Astrocyte (in vitro differentiated cells and primary cell): ENCODE measurements at regions not wholly inside any gene's neighbourhood (a gene's known extent, or its start where the extent isn't known, plus 50 kb on each side); places are given as distances from the start of the nearest gene placed in this dataset.
"Not testable (repeated sequence)": the region's sequence is repeated elsewhere in the genome, so short reads cannot be mapped to it uniquely, and the experiment has no call there.

Source experiments
- DNase-seq: peaks from one replicate; pipeline ENCODE4 v3.0.0-alpha.2; 2010; ENCODE audit warnings: low read depth
- FAIRE-seq: peaks from 2 replicates; lab custom pipeline; 2011; peaks lifted over from hg19 to GRCh38; lab: Jason Lieb, UNC
- H2AFZ ChIP-seq: 2 replicates; pipeline ENCODE4 v1.6.0; 2012; ENCODE audit warnings: low read depth, low read length, inconsistent platforms
- H3K27ac ChIP-seq: 2 replicates; pipeline ENCODE4 v1.5.1; 2011; ENCODE audit warnings: low read depth, low read length, inconsistent platforms
- H3K27me3 ChIP-seq: 2 replicates; pipeline ENCODE4 v1.6.0; 2011; ENCODE audit warnings: low read length, inconsistent platforms; ENCODE audit not compliant: insufficient read depth
- H3K36me3 ChIP-seq: 2 replicates; pipeline ENCODE4 v1.5.1; 2011; ENCODE audit warnings: low read length, inconsistent platforms; ENCODE audit not compliant: insufficient read depth
- H3K4me1 ChIP-seq: 2 replicates; pipeline ENCODE4 v1.5.1; 2011; ENCODE audit warnings: low read length, inconsistent platforms; ENCODE audit not compliant: insufficient read depth
- H3K4me2 ChIP-seq: 2 replicates; pipeline ENCODE4 v1.6.0; 2012; ENCODE audit warnings: low read length, inconsistent platforms
- H3K4me3 ChIP-seq: 2 replicates; pipeline ENCODE4 v1.5.1; 2011; ENCODE audit warnings: low read depth, mild to moderate bottlenecking, low read length, inconsistent platforms; ENCODE audit not compliant: insufficient read depth
- H3K79me2 ChIP-seq: 2 replicates; pipeline ENCODE4 v1.6.0; 2012; ENCODE audit warnings: mild to moderate bottlenecking, low read length, inconsistent platforms; ENCODE audit not compliant: insufficient read depth
- H3K9ac ChIP-seq: 2 replicates; pipeline ENCODE4 v1.6.0; 2012; ENCODE audit warnings: mild to moderate bottlenecking, low read length, inconsistent platforms
- H3K9me3 ChIP-seq: 2 replicates; pipeline ENCODE4 v1.5.1; 2012; ENCODE audit warnings: low read depth, mild to moderate bottlenecking, low read length, inconsistent platforms; ENCODE audit not compliant: insufficient read depth
- H4K20me1 ChIP-seq: 2 replicates; pipeline ENCODE4 v1.6.0; 2012; ENCODE audit warnings: low read length, inconsistent platforms; ENCODE audit not compliant: insufficient read depth
- H3K27ac Mint-ChIP-seq: one replicate; pipeline ENCODE4 v1.8.0; 2021; ENCODE audit warnings: mild to moderate bottlenecking, mixed read lengths; ENCODE audit not compliant: unreplicated experiment
- H3K27me3 Mint-ChIP-seq: one replicate; pipeline ENCODE4 v1.8.0; 2021; ENCODE audit warnings: low read depth, mixed read lengths; ENCODE audit not compliant: unreplicated experiment
- H3K36me3 Mint-ChIP-seq: one replicate; pipeline ENCODE4 v1.8.0; 2021; ENCODE audit warnings: low read depth, mixed read lengths; ENCODE audit not compliant: unreplicated experiment
- H3K4me1 Mint-ChIP-seq: one replicate; pipeline ENCODE4 v1.8.0; 2021; ENCODE audit warnings: low read depth, mixed read lengths; ENCODE audit not compliant: unreplicated experiment
- H3K4me3 Mint-ChIP-seq: one replicate; pipeline ENCODE4 v1.8.0; 2021; ENCODE audit warnings: mild to moderate bottlenecking, moderate library complexity, mixed read lengths; ENCODE audit not compliant: unreplicated experiment
- H3K9me3 Mint-ChIP-seq: one replicate; pipeline ENCODE4 v1.8.0; 2021; ENCODE audit warnings: mild to moderate bottlenecking, mixed read lengths; ENCODE audit not compliant: unreplicated experiment
- CTCF ChIP-seq: IDR thresholded peaks from 2 replicates; pipeline ENCODE4 v1.5.1; 2011; ENCODE audit warnings: low read depth, mild to moderate bottlenecking, inconsistent platforms, low read length, moderate library complexity; ENCODE audit not compliant: insufficient read depth
- EZH2 ChIP-seq: IDR thresholded peaks from 2 replicates; pipeline ENCODE4 v1.6.1; 2012; ENCODE audit warnings: mild to moderate bottlenecking, low read length, inconsistent platforms; ENCODE audit not compliant: insufficient read depth

GRCh38 chr13:48818495-48819356 lies 157.0 kb upstream of the FNDC3A start:
- Histone ChIP-seq H4K20me1 (no peaks in the 10 kb centered on the region), H3K4me1 (peaks cover 16% of the 10 kb centered on the region), H3K27ac (peak overlapping the region; percentile 85), H3K9me3 (no peaks in the 10 kb centered on the region), H2AFZ (peak overlapping the region; percentile 43), H3K4me2 (peak overlapping the region; percentile 71), H3K9ac (peak overlapping the region; percentile 14), H3K27me3 (no peaks in the 10 kb centered on the region), H3K79me2 (no peaks in the 10 kb centered on the region), H3K36me3 (no peaks in the 10 kb centered on the region), H3K4me3 (no peak overlapping the region)
- Mint-ChIP-seq H3K4me1 (peaks cover 16% of the 10 kb centered on the region), H3K4me3 (no peak overlapping the region), H3K27ac (peak overlapping the region; percentile 50), H3K27me3 (no peaks in the 10 kb centered on the region), H3K9me3 (no peaks in the 10 kb centered on the region), H3K36me3 (no peaks in the 10 kb centered on the region)
- DNase-seq (peak; percentile 96), FAIRE-seq (peak; percentile 99)
- TF ChIP-seq EZH2: no peak
- no peak for TF ChIP-seq CTCF

- H3K27me3 ChIP-seq: no peaks in the 10 kb centered on the region
- peak overlapping the region; percentile 71 for H3K4me2 ChIP-seq
- TF ChIP-seq EZH2 (no peak), CTCF (no peak)
- peaks cover 16% of the 10 kb centered on the region for H3K4me1 ChIP-seq
- no peaks in the 10 kb centered on the region for H3K9me3 Mint-ChIP-seq
- H3K9ac ChIP-seq: no peak overlapping the region
- H2AFZ ChIP-seq: peak overlapping the region; percentile 15
- no peak for FAIRE-seq
- H3K36me3 Mint-ChIP-seq: no peaks in the 10 kb centered on the region
- DNase-seq: no peak
- H3K79me2 ChIP-seq: no peaks in the 10 kb centered on the region
- no peaks in the 10 kb centered on the region for H3K27me3 Mint-ChIP-seq
- no peaks in the 10 kb centered on the region for H4K20me1 ChIP-seq
- H3K27ac Mint-ChIP-seq: no peak overlapping the region
- no peaks in the 10 kb centered on the region for H3K9me3 ChIP-seq
- H3K27ac ChIP-seq: peak overlapping the region; percentile 85
- peaks cover 16% of the 10 kb centered on the region for H3K4me1 Mint-ChIP-seq
- no peaks in the 10 kb centered on the region for H3K36me3 ChIP-seq
- no peak overlapping the region for H3K4me3 ChIP-seq
- no peak overlapping the region for H3K4me3 Mint-ChIP-seq
These were observed 156.3 kb upstream of the FNDC3A start for GRCh38 chr13:48819376-48819775.

- DNase-seq: no peak
- Histone ChIP-seq H3K27me3 (no peaks in the 10 kb centered on the region), H2AFZ (no peak overlapping the region), H3K36me3 (no peaks in the 10 kb centered on the region), H3K4me2 (no peak overlapping the region), H3K4me3 (no peak overlapping the region), H4K20me1 (no peaks in the 10 kb centered on the region), H3K4me1 (peaks cover 16% of the 10 kb centered on the region), H3K9me3 (no peaks in the 10 kb centered on the region), H3K27ac (no peak overlapping the region), H3K9ac (no peak overlapping the region), H3K79me2 (no peaks in the 10 kb centered on the region)
- no peaks in the 10 kb centered on the region for H3K27me3 Mint-ChIP-seq
- no peak for FAIRE-seq
- no peak overlapping the region for H3K27ac Mint-ChIP-seq
- H3K4me1 Mint-ChIP-seq: peaks cover 16% of the 10 kb centered on the region
- no peaks in the 10 kb centered on the region for H3K36me3 Mint-ChIP-seq
- H3K4me3 Mint-ChIP-seq: no peak overlapping the region
- no peaks in the 10 kb centered on the region for H3K9me3 Mint-ChIP-seq
- TF ChIP-seq CTCF (no peak), EZH2 (no peak)
These were observed 155.8 kb upstream of the FNDC3A start for GRCh38 chr13:48819899-48820298.

- not testable (repeated sequence) for H2AFZ ChIP-seq, H3K9ac ChIP-seq, H3K4me3 ChIP-seq, H3K36me3 Mint-ChIP-seq, H3K9me3 ChIP-seq, H4K20me1 ChIP-seq, H3K27ac Mint-ChIP-seq, H3K9me3 Mint-ChIP-seq, H3K4me2 ChIP-seq, FAIRE-seq, H3K27me3 ChIP-seq, H3K27me3 Mint-ChIP-seq, H3K4me1 Mint-ChIP-seq, H3K36me3 ChIP-seq, H3K27ac ChIP-seq, H3K4me3 Mint-ChIP-seq, DNase-seq, H3K79me2 ChIP-seq
- peaks cover 15% of the 10 kb centered on the region for H3K4me1 ChIP-seq
These were observed 152.2 kb upstream of the FNDC3A start for GRCh38 chr13:48823526-48823925.
